HK-2 (cell line): ENCODE measurements at regions not wholly inside any gene's neighbourhood (a gene's known extent, or its start where the extent isn't known, plus 50 kb on each side); places are given as distances from the start of the nearest gene placed in this dataset.
"Not testable (repeated sequence)": the region's sequence is repeated elsewhere in the genome, so short reads cannot be mapped to it uniquely, and the experiment has no call there.

Experiments
- DNase-seq: peaks from one replicate; pipeline ENCODE4 v3.0.0-alpha.2; 2018; ENCODE audit not compliant: unreplicated experiment

- DNase-seq, result no peak
Observed at GRCh38 chr2:234161932-234162331, 111.4 kb downstream of the SPP2 start.

- DNase-seq, result no peak
Observed at GRCh38 chr2:234158812-234159211, 108.3 kb downstream of the SPP2 start.

- DNase-seq, result no peak
Observed at GRCh38 chr2:234157817-234158588, 107.5 kb downstream of the SPP2 start.

GRCh38 chr2:234156326-234156725, 105.8 kb downstream of the SPP2 start:
- DNase-seq, result no peak

GRCh38 chr2:234152835-234153234, 102.3 kb downstream of the SPP2 start:
- DNase-seq, result not testable (repeated sequence)

GRCh38 chr2:234147335-234147861, 96.9 kb downstream of the SPP2 start:
- DNase-seq, result peak; percentile 53

- DNase-seq, result peak; percentile 66
Observed at GRCh38 chr2:234146087-234146826, 95.8 kb downstream of the SPP2 start.

GRCh38 chr2:234145511-234145910, 95.0 kb downstream of the SPP2 start:
- no peak for DNase-seq

GRCh38 chr2:234145057-234145456, 94.6 kb downstream of the SPP2 start:
- no peak for DNase-seq

GRCh38 chr2:234143896-234144295, 93.4 kb downstream of the SPP2 start:
- DNase-seq, result no peak

GRCh38 chr2:234142530-234142929, 92.0 kb downstream of the SPP2 start:
- DNase-seq, result no peak

GRCh38 chr2:234139755-234140154, 89.3 kb downstream of the SPP2 start:
- DNase-seq, result no peak

- no peak for DNase-seq
Observed at GRCh38 chr2:234138836-234139235, 88.3 kb downstream of the SPP2 start.

- DNase-seq, result no peak
Observed at GRCh38 chr2:234137400-234138014, 87.0 kb downstream of the SPP2 start.

GRCh38 chr2:234136461-234136860, 86.0 kb downstream of the SPP2 start:
- DNase-seq, result no peak

- DNase-seq, result peak; percentile 91
Observed at GRCh38 chr2:234135750-234136221, 85.3 kb downstream of the SPP2 start.

GRCh38 chr2:234134496-234134895, 84.0 kb downstream of the SPP2 start:
- DNase-seq, result no peak

GRCh38 chr2:234133004-234133403, 82.5 kb downstream of the SPP2 start:
- DNase-seq, result no peak

GRCh38 chr2:234130777-234131181, 80.3 kb downstream of the SPP2 start:
- DNase-seq, result no peak

- no peak for DNase-seq
Observed at GRCh38 chr2:234128606-234129005, 78.1 kb downstream of the SPP2 start.
